ENCODE measurements at regions not wholly inside any gene's neighbourhood (a gene's known extent, or its start where the extent isn't known, plus 50 kb on each side); places are given as distances from the start of the nearest gene placed in this dataset.

DNA sequence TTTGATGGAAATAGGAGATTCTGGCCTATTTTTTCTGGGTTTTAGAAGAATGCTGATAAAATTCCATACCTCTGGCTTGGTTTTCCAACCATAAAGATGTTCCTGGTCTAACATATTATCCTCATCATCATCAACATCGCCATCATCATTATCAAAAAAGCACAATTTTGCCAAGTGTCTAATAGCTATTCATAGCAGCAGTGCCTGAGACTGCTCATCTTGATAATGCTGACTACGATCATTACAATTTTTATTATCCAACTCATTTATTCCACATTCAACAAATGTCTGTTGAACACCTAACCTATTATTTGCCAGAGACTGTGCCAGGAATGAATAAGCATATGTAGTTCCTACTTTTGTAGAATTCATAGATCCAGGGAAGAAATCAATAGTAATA lies 303.5 kb upstream of the GATB start:
- H3K4me2 ChIP-seq (ENCODE audit: control insufficient read depth, insufficient read depth), result no peak overlapping the region
- intact Hi-C loops (cut with micrococcal nuclease; ENCODE audit: unreplicated experiment), result loop anchor here (10.0 kb wide), 1 partner anchor 241 kb away; no protein-coding TSS in a partner anchor

More for the DNA sequence above, 303.5 kb upstream of the GATB start:
- CTCF ChIA-PET, result interaction anchor here (1.4 kb wide), 1 partner anchor 15 kb away, joined by 3 read pairs; no protein-coding TSS in a partner anchor
- Histone ChIP-seq H3K36me3 (ENCODE audit: control insufficient read depth in 2 of 2, insufficient read depth in 2 of 2, low read length in 1 of 2) (no peaks in the 10 kb centered on the region), H3K4me1 (ENCODE audit: control insufficient read depth, insufficient read depth, low read length) (no peaks in the 10 kb centered on the region), H3K4me3 (no peak overlapping the region), H3K27ac (ENCODE audit: control insufficient read depth, insufficient read depth) (no peak overlapping the region), H3K9me3 (replicated peaks; ENCODE audit: control insufficient read depth, insufficient read depth, low read length) (no peaks in the 10 kb centered on the region; the same call in 2 of the 3 replicates), H2AFZ (ENCODE audit: control insufficient read depth, low read depth, low read length) (no peak overlapping the region), H3K9ac (ENCODE audit: control insufficient read depth, insufficient read depth, low read length) (no peak overlapping the region), H3K79me2 (ENCODE audit: control insufficient read depth, insufficient read depth, low read length) (no peaks in the 10 kb centered on the region), H3K27me3 (replicated peaks in 1 of 2; ENCODE audit: control insufficient read depth in 2 of 2, insufficient read depth in 2 of 2, low read length in 1 of 2) (no peaks in the 10 kb centered on the region), H4K20me1 (ENCODE audit: control insufficient read depth, insufficient read depth) (no peaks in the 10 kb centered on the region)
- BruUV-seq (replicated peaks), result no TSS peak
- ATAC-seq (no peak), FAIRE-seq (no peak), DNase-seq (ENCODE audit: low read depth, low spot score) (no peak)
- SMC1A ChIA-PET (ENCODE audit: uncharacterized antibody, unreplicated experiment), result interaction anchor here (1.2 kb wide), 1 partner anchor 17 kb away, joined by 3 read pairs; no protein-coding TSS in a partner anchor
- in situ Hi-C loops (cut with MboI), result no loop called here
- 47% methylated on average over 2 of the region's 2 CpGs for WGBS (ENCODE audit: insufficient coverage, insufficient replicate concordance, low lambda C conversion rate, missing lambda C conversion rate)
- RAD21 ChIA-PET (ENCODE audit: unreplicated experiment), result interaction anchor here (0.8 kb wide), 1 partner anchor 99 kb away, joined by 3 read pairs; no protein-coding TSS in a partner anchor
- TF ChIP-seq YY1 (IDR thresholded peaks at IDR 0.05; ENCODE audit: low read depth, low read length) (no peak), SMC3 (IDR thresholded peaks at IDR 0.05; ENCODE audit: borderline replicate concordance, low read length) (no peak), NR2F1 (conservative IDR thresholded peaks at IDR 0.05) (no peak), RUNX3 (IDR thresholded peaks at IDR 0.05; ENCODE audit: low read length) (no peak), BACH1 (IDR thresholded peaks at IDR 0.05; ENCODE audit: borderline replicate concordance) (no peak), PML (IDR thresholded peaks at IDR 0.05; ENCODE audit: low read length) (no peak), KLF5 (IDR thresholded peaks at IDR 0.05; ENCODE audit: partially characterized antibody) (no peak), ZZZ3 (IDR thresholded peaks at IDR 0.05; ENCODE audit: control insufficient read depth, insufficient read length, low read depth) (no peak), RELA (IDR thresholded peaks at IDR 0.05; ENCODE audit: borderline replicate concordance, partially characterized antibody) (no peak), BMI1 (IDR thresholded peaks at IDR 0.05; ENCODE audit: borderline replicate concordance) (no peak), HDGF (IDR thresholded peaks at IDR 0.05) (no peak), SMARCA5 (IDR thresholded peaks at IDR 0.05) (no peak), WRNIP1 (IDR thresholded peaks at IDR 0.05; ENCODE audit: borderline replicate concordance, low read depth, low read length) (no peak), ZSCAN29 (IDR thresholded peaks at IDR 0.05) (no peak)
- TF ChIP-seq, protein P1, sequence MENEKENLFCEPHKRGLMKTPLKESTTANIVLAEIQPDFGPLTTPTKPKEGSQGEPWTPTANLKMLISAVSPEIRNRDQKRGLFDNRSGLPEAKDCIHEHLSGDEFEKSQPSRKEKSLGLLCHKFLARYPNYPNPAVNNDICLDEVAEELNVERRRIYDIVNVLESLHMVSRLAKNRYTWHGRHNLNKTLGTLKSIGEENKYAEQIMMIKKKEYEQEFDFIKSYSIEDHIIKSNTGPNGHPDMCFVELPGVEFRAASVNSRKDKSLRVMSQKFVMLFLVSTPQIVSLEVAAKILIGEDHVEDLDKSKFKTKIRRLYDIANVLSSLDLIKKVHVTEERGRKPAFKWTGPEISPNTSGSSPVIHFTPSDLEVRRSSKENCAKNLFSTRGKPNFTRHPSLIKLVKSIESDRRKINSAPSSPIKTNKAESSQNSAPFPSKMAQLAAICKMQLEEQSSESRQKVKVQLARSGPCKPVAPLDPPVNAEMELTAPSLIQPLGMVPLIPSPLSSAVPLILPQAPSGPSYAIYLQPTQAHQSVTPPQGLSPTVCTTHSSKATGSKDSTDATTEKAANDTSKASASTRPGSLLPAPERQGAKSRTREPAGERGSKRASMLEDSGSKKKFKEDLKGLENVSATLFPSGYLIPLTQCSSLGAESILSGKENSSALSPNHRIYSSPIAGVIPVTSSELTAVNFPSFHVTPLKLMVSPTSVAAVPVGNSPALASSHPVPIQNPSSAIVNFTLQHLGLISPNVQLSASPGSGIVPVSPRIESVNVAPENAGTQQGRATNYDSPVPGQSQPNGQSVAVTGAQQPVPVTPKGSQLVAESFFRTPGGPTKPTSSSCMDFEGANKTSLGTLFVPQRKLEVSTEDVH (IDR thresholded peaks at IDR 0.05; ENCODE audit: low read depth, partially characterized antibody), result no peak
- TF ChIP-seq, protein P2, sequence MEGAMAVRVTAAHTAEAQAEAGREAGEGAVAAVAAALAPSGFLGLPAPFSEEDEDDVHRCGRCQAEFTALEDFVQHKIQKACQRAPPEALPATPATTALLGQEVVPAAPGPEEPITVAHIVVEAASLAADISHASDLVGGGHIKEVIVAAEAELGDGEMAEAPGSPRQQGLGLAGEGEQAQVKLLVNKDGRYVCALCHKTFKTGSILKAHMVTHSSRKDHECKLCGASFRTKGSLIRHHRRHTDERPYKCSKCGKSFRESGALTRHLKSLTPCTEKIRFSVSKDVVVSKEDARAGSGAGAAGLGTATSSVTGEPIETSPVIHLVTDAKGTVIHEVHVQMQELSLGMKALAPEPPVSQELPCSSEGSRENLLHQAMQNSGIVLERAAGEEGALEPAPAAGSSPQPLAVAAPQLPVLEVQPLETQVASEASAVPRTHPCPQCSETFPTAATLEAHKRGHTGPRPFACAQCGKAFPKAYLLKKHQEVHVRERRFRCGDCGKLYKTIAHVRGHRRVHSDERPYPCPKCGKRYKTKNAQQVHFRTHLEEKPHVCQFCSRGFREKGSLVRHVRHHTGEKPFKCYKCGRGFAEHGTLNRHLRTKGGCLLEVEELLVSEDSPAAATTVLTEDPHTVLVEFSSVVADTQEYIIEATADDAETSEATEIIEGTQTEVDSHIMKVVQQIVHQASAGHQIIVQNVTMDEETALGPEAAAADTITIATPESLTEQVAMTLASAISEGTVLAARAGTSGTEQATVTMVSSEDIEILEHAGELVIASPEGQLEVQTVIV (IDR thresholded peaks at IDR 0.05; ENCODE audit: borderline replicate concordance, partially characterized antibody), result no peak
- TF ChIP-seq, protein P3, sequence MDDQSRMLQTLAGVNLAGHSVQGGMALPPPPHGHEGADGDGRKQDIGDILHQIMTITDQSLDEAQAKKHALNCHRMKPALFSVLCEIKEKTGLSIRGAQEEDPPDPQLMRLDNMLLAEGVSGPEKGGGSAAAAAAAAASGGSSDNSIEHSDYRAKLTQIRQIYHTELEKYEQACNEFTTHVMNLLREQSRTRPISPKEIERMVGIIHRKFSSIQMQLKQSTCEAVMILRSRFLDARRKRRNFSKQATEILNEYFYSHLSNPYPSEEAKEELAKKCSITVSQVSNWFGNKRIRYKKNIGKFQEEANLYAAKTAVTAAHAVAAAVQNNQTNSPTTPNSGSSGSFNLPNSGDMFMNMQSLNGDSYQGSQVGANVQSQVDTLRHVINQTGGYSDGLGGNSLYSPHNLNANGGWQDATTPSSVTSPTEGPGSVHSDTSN (IDR thresholded peaks at IDR 0.05; ENCODE audit: insufficient replicate concordance, low read depth, low read length), result no peak
- POLR2A ChIA-PET, result no interaction called here

All from GM12878 (cell line).